ENCODE measurements at regions not wholly inside any gene's neighbourhood (a gene's known extent, or its start where the extent isn't known, plus 50 kb on each side); places are given as distances from the start of the nearest gene placed in this dataset.
A peak's percentile ranks its signal among the peaks of the same experiment; 100 is the strongest.

- Histone ChIP-seq H3K4me2 (no peak overlapping the region), H3K9ac (no peak overlapping the region), H3K79me2 (ENCODE audit: low read depth) (no peaks in the 10 kb centered on the region), H3K4me3 (no peak overlapping the region), H3K27me3 (peaks cover 36% of the 10 kb centered on the region), H3F3A (ENCODE audit: low read depth) (no peaks in the 10 kb centered on the region), H3K27ac (no peak overlapping the region), H3K36me3 (no peaks in the 10 kb centered on the region), H3K4me1 (no peaks in the 10 kb centered on the region), H4K20me1 (ENCODE audit: low read depth) (no peaks in the 10 kb centered on the region), H3K9me3 (ENCODE audit: low read depth) (no peaks in the 10 kb centered on the region), H2AFZ (replicated peaks) (no peak overlapping the region)
- Mint-ChIP-seq H3K36me3 (no peaks in the 10 kb centered on the region), H3K27me3 (ENCODE audit: insufficient read depth, low read depth) (peaks cover 23% of the 10 kb centered on the region), H3K4me3 (no peak overlapping the region), H3K27ac (peak overlapping the region; percentile 64), H3K9me3 (peaks cover 22% of the 10 kb centered on the region), H3K4me1 (peaks cover 18% of the 10 kb centered on the region)
- no peak for TF ChIP-seq CTCF (IDR thresholded peaks at IDR 0.05)
- no peak for TF ChIP-seq EZH2phosphoT487 (IDR thresholded peaks at IDR 0.05)
- TF ChIP-seq EZH2 (IDR thresholded peaks at IDR 0.05): no peak
- no peak for DNase-seq (ENCODE audit: low spot score)
Measured at GRCh38 chr16:86018071-86018470, 119.1 kb downstream of the IRF8 start.

DNA sequence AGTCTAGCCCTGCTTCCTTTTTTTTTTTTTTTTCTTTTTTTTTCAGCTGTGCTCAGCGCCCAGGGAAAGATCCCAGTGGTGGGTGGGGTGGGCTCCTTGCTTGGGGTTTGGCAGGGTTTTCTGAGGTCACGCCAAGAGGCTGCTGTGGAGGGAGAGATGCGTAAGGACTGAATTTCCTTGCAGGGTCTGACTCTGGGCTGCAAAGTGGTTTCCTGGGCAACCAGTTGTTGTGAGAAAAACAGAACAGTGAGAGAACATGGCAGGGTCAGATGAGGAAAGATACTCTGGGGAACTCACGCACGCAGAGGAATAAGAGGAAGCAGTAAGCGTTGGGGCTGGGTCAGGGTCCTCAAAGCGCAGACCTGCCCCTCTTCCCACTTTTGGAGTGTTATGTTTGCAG, 119.5 kb downstream of the IRF8 start:
- Histone ChIP-seq H4K20me1 (ENCODE audit: low read depth) (no peaks in the 10 kb centered on the region), H3K4me2 (no peak overlapping the region), H3F3A (ENCODE audit: low read depth) (no peaks in the 10 kb centered on the region), H3K4me1 (no peaks in the 10 kb centered on the region), H3K9me3 (ENCODE audit: low read depth) (no peaks in the 10 kb centered on the region), H3K79me2 (ENCODE audit: low read depth) (no peaks in the 10 kb centered on the region), H3K4me3 (no peak overlapping the region), H2AFZ (replicated peaks) (no peak overlapping the region), H3K27ac (no peak overlapping the region), H3K36me3 (no peaks in the 10 kb centered on the region), H3K27me3 (peaks cover 36% of the 10 kb centered on the region), H3K9ac (no peak overlapping the region)
- H3K27ac Mint-ChIP-seq: peak overlapping the region; percentile 15
- no peak for DNase-seq (ENCODE audit: low spot score)
- H3K27me3 Mint-ChIP-seq (ENCODE audit: insufficient read depth, low read depth): peaks cover 23% of the 10 kb centered on the region
- peaks cover 18% of the 10 kb centered on the region for H3K4me1 Mint-ChIP-seq
- peaks cover 26% of the 10 kb centered on the region for H3K9me3 Mint-ChIP-seq
- TF ChIP-seq CTCF (IDR thresholded peaks at IDR 0.05): no peak
- no peak for TF ChIP-seq EZH2phosphoT487 (IDR thresholded peaks at IDR 0.05)
- TF ChIP-seq EZH2 (IDR thresholded peaks at IDR 0.05): no peak
- no peaks in the 10 kb centered on the region for H3K36me3 Mint-ChIP-seq
- no peak overlapping the region for H3K4me3 Mint-ChIP-seq

- Histone ChIP-seq H3K4me3 (no peak overlapping the region), H4K20me1 (ENCODE audit: low read depth) (no peaks in the 10 kb centered on the region), H3K27ac (no peak overlapping the region), H3K4me1 (no peaks in the 10 kb centered on the region), H3K4me2 (no peak overlapping the region), H2AFZ (replicated peaks) (no peak overlapping the region), H3F3A (ENCODE audit: low read depth) (no peaks in the 10 kb centered on the region), H3K9me3 (ENCODE audit: low read depth) (no peaks in the 10 kb centered on the region), H3K36me3 (no peaks in the 10 kb centered on the region), H3K9ac (no peak overlapping the region), H3K27me3 (peaks cover 36% of the 10 kb centered on the region), H3K79me2 (ENCODE audit: low read depth) (no peaks in the 10 kb centered on the region)
- Mint-ChIP-seq H3K9me3 (peaks cover 26% of the 10 kb centered on the region), H3K4me3 (no peak overlapping the region), H3K4me1 (peaks cover 18% of the 10 kb centered on the region), H3K27ac (no peak overlapping the region), H3K27me3 (ENCODE audit: insufficient read depth, low read depth) (peaks cover 19% of the 10 kb centered on the region), H3K36me3 (no peaks in the 10 kb centered on the region)
- DNase-seq (ENCODE audit: low spot score): no peak
- TF ChIP-seq EZH2phosphoT487 (IDR thresholded peaks at IDR 0.05) (no peak), CTCF (IDR thresholded peaks at IDR 0.05) (no peak), EZH2 (IDR thresholded peaks at IDR 0.05) (no peak)
Measured at GRCh38 chr16:86018941-86019340, 120.0 kb downstream of the IRF8 start.

All from neural progenitor cell (in vitro differentiated cells).